ENCODE measurements at regions not wholly inside any gene's neighbourhood (a gene's known extent, or its start where the extent isn't known, plus 50 kb on each side); places are given as distances from the start of the nearest gene placed in this dataset.

GRCh38 chr9:13576101-13576500 is 296.6 kb upstream of the MPDZ start:
- Histone ChIP-seq H3K79me2 (ENCODE audit: control insufficient read depth, insufficient read depth, low read length) (no peaks in the 10 kb centered on the region), H3K36me3 (ENCODE audit: control insufficient read depth in 2 of 2, extremely low read depth in 1 of 2, insufficient read depth in 2 of 2, low read length in 2 of 2) (no peaks in the 10 kb centered on the region), H2AFZ (ENCODE audit: control insufficient read depth, low read length) (no peak overlapping the region), H3K27ac (ENCODE audit: control insufficient read depth, insufficient read depth, low read length) (no peak overlapping the region), H3K9ac (ENCODE audit: control insufficient read depth, extremely low read depth, insufficient read depth, low read length) (no peak overlapping the region), H3K27me3 (ENCODE audit: control insufficient read depth, extremely low read depth, insufficient read depth, low read length) (no peaks in the 10 kb centered on the region), H3K9me3 (ENCODE audit: control insufficient read depth, low read depth, low read length) (no peaks in the 10 kb centered on the region), H3K4me1 (ENCODE audit: control insufficient read depth, extremely low read depth, insufficient read depth, low read length) (no peaks in the 10 kb centered on the region), H3K4me2 (ENCODE audit: control insufficient read depth, extremely low read depth, insufficient read depth, low read depth, low read length) (no peak overlapping the region), H4K20me1 (ENCODE audit: control insufficient read depth, extremely low read depth, insufficient read depth, low read length) (no peaks in the 10 kb centered on the region), H3K4me3 (ENCODE audit: control insufficient read depth in 2 of 3, extremely low read depth in 1 of 3, insufficient read depth in 2 of 3, low read depth in 1 of 3, low read length in 3 of 3) (no peak overlapping the region), H3K9me1 (ENCODE audit: control insufficient read depth, extremely low read depth, insufficient read depth, low read length) (no peaks in the 10 kb centered on the region)
- no peak for DNase-seq (ENCODE audit: low read depth, low spot score)
- dilution Hi-C loops (cut with MboI; ENCODE audit: extremely low pct_ligation_motif_present, low sequenced_read_pairs) = no loop called here
- TF ChIP-seq, protein P1, sequence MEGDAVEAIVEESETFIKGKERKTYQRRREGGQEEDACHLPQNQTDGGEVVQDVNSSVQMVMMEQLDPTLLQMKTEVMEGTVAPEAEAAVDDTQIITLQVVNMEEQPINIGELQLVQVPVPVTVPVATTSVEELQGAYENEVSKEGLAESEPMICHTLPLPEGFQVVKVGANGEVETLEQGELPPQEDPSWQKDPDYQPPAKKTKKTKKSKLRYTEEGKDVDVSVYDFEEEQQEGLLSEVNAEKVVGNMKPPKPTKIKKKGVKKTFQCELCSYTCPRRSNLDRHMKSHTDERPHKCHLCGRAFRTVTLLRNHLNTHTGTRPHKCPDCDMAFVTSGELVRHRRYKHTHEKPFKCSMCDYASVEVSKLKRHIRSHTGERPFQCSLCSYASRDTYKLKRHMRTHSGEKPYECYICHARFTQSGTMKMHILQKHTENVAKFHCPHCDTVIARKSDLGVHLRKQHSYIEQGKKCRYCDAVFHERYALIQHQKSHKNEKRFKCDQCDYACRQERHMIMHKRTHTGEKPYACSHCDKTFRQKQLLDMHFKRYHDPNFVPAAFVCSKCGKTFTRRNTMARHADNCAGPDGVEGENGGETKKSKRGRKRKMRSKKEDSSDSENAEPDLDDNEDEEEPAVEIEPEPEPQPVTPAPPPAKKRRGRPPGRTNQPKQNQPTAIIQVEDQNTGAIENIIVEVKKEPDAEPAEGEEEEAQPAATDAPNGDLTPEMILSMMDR (optimal IDR thresholded peaks at IDR 0.05 in 1 of 3, IDR thresholded peaks at IDR 0.05 in 1 of 3, conservative IDR thresholded peaks at IDR 0.05 in 1 of 3; ENCODE audit: extremely low read depth in 1 of 3, insufficient read depth in 2 of 3, low read length in 3 of 3) = no peak
- TF ChIP-seq EZH2 (IDR thresholded peaks at IDR 0.05; ENCODE audit: low read length) = no peak
- FAIRE-seq = no peak

GRCh38 chr9:13575558-13575957 is 296.1 kb upstream of the MPDZ start:
- TF ChIP-seq, protein P1 (optimal IDR thresholded peaks at IDR 0.05 in 1 of 3, IDR thresholded peaks at IDR 0.05 in 1 of 3, conservative IDR thresholded peaks at IDR 0.05 in 1 of 3; ENCODE audit: extremely low read depth in 1 of 3, insufficient read depth in 2 of 3, low read length in 3 of 3) = no peak
- no peak for TF ChIP-seq EZH2 (IDR thresholded peaks at IDR 0.05; ENCODE audit: low read length)
- dilution Hi-C loops (cut with MboI; ENCODE audit: extremely low pct_ligation_motif_present, low sequenced_read_pairs) = no loop called here
- Histone ChIP-seq H3K79me2 (ENCODE audit: control insufficient read depth, insufficient read depth, low read length) (no peaks in the 10 kb centered on the region), H3K4me3 (ENCODE audit: control insufficient read depth in 2 of 3, extremely low read depth in 1 of 3, insufficient read depth in 2 of 3, low read depth in 1 of 3, low read length in 3 of 3) (no peak overlapping the region), H3K9ac (ENCODE audit: control insufficient read depth, extremely low read depth, insufficient read depth, low read length) (no peak overlapping the region), H2AFZ (ENCODE audit: control insufficient read depth, low read length) (no peak overlapping the region), H3K27me3 (ENCODE audit: control insufficient read depth, extremely low read depth, insufficient read depth, low read length) (no peaks in the 10 kb centered on the region), H3K9me3 (ENCODE audit: control insufficient read depth, low read depth, low read length) (no peaks in the 10 kb centered on the region), H3K4me1 (ENCODE audit: control insufficient read depth, extremely low read depth, insufficient read depth, low read length) (no peaks in the 10 kb centered on the region), H3K27ac (ENCODE audit: control insufficient read depth, insufficient read depth, low read length) (no peak overlapping the region), H4K20me1 (ENCODE audit: control insufficient read depth, extremely low read depth, insufficient read depth, low read length) (no peaks in the 10 kb centered on the region), H3K4me2 (ENCODE audit: control insufficient read depth, extremely low read depth, insufficient read depth, low read depth, low read length) (no peak overlapping the region), H3K36me3 (ENCODE audit: control insufficient read depth in 2 of 2, extremely low read depth in 1 of 2, insufficient read depth in 2 of 2, low read length in 2 of 2) (no peaks in the 10 kb centered on the region), H3K9me1 (ENCODE audit: control insufficient read depth, extremely low read depth, insufficient read depth, low read length) (no peaks in the 10 kb centered on the region)
- DNase-seq (ENCODE audit: low read depth, low spot score) = no peak
- FAIRE-seq = no peak

All from keratinocyte (primary cell).